HL-60 (cell line): ENCODE measurements at regions not wholly inside any gene's neighbourhood (a gene's known extent, or its start where the extent isn't known, plus 50 kb on each side); places are given as distances from the start of the nearest gene placed in this dataset.

Source experiments
- CTCF ChIP-seq: IDR thresholded peaks from one replicate; pipeline ENCODE4 v1.5.1; 2011; ENCODE audit warnings: low read length, control low read depth, inconsistent platforms; ENCODE audit not compliant: insufficient read depth
- GABPA ChIP-seq: IDR thresholded peaks from 2 replicates; pipeline ENCODE4 v1.6.1; 2012; ENCODE audit warnings: low read depth
- POLR2AphosphoS5 ChIP-seq: IDR thresholded peaks from 2 replicates; pipeline ENCODE4 v1.6.1; 2012; ENCODE audit warnings: low read depth
- SPI1 ChIP-seq: IDR thresholded peaks from 2 replicates; pipeline ENCODE4 v1.6.1; 2012; ENCODE audit warnings: low read depth, mild to moderate bottlenecking, borderline replicate concordance
- TF ChIP-seq, protein P1 (sequence below): IDR thresholded peaks from 2 replicates; pipeline ENCODE4 v1.6.1; 2012; ENCODE audit warnings: low read depth; ENCODE audit not compliant: insufficient replicate concordance

DNA sequence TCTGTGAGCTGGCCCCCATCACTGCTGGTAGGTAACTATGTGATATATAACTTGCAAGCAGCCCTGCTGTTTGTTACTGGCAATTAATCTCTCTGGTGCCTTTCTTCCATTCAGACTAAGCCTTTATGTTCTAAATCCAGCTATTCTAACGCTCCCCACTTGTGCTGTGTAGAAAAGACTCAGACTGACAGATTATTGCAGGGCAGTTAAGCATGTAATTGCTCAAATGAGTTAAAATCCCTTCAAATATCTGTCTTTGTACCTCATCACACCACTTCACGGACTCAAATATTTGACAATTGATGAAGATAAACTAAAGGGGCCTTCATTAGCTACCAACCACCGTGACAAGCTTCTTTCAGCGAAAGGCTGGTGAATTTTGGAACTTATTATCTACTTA, 416.2 kb downstream of the NR2F2 start:
- TF ChIP-seq CTCF: no peak
- TF ChIP-seq, protein P1, sequence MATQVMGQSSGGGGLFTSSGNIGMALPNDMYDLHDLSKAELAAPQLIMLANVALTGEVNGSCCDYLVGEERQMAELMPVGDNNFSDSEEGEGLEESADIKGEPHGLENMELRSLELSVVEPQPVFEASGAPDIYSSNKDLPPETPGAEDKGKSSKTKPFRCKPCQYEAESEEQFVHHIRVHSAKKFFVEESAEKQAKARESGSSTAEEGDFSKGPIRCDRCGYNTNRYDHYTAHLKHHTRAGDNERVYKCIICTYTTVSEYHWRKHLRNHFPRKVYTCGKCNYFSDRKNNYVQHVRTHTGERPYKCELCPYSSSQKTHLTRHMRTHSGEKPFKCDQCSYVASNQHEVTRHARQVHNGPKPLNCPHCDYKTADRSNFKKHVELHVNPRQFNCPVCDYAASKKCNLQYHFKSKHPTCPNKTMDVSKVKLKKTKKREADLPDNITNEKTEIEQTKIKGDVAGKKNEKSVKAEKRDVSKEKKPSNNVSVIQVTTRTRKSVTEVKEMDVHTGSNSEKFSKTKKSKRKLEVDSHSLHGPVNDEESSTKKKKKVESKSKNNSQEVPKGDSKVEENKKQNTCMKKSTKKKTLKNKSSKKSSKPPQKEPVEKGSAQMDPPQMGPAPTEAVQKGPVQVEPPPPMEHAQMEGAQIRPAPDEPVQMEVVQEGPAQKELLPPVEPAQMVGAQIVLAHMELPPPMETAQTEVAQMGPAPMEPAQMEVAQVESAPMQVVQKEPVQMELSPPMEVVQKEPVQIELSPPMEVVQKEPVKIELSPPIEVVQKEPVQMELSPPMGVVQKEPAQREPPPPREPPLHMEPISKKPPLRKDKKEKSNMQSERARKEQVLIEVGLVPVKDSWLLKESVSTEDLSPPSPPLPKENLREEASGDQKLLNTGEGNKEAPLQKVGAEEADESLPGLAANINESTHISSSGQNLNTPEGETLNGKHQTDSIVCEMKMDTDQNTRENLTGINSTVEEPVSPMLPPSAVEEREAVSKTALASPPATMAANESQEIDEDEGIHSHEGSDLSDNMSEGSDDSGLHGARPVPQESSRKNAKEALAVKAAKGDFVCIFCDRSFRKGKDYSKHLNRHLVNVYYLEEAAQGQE: no peak
- no peak for TF ChIP-seq POLR2AphosphoS5
- no peak for TF ChIP-seq SPI1
- TF ChIP-seq GABPA: no peak
